ENCODE measurements at regions not wholly inside any gene's neighbourhood (a gene's known extent, or its start where the extent isn't known, plus 50 kb on each side); places are given as distances from the start of the nearest gene placed in this dataset.
"Not testable (repeated sequence)": the region's sequence is repeated elsewhere in the genome, so short reads cannot be mapped to it uniquely, and the experiment has no call there.

GRCh38 chr6:156683821-156684220, 93.4 kb upstream of the ARID1B start:
- H3K9me3 Mint-ChIP-seq = no peaks in the 10 kb centered on the region
- no peak overlapping the region for H3K27ac Mint-ChIP-seq
- peaks cover 19% of the 10 kb centered on the region for H3K27me3 Mint-ChIP-seq (ENCODE audit: low read depth)
- no peak overlapping the region for H3K4me3 Mint-ChIP-seq
- peaks cover 14% of the 10 kb centered on the region for H3K4me1 Mint-ChIP-seq (ENCODE audit: low read depth)
- DNase-seq (ENCODE audit: low spot score) = no peak
- no peaks in the 10 kb centered on the region for H3K36me3 Mint-ChIP-seq (ENCODE audit: low read depth)

- Mint-ChIP-seq H3K36me3 (ENCODE audit: low read depth) (no peaks in the 10 kb centered on the region), H3K9me3 (peaks cover 29% of the 10 kb centered on the region), H3K27me3 (ENCODE audit: low read depth) (peaks cover 8% of the 10 kb centered on the region), H3K27ac (no peak overlapping the region), H3K4me3 (no peak overlapping the region), H3K4me1 (ENCODE audit: low read depth) (no peaks in the 10 kb centered on the region)
- DNase-seq (ENCODE audit: low spot score) = no peak
Observed at GRCh38 chr6:156676721-156677120, 100.5 kb upstream of the ARID1B start.

GRCh38 chr6:156674197-156674596, 103.0 kb upstream of the ARID1B start:
- Mint-ChIP-seq H3K4me3 (no peak overlapping the region), H3K9me3 (peaks cover 29% of the 10 kb centered on the region), H3K4me1 (ENCODE audit: low read depth) (no peaks in the 10 kb centered on the region), H3K27me3 (ENCODE audit: low read depth) (peaks cover 6% of the 10 kb centered on the region), H3K36me3 (ENCODE audit: low read depth) (no peaks in the 10 kb centered on the region), H3K27ac (no peak overlapping the region)
- no peak for DNase-seq (ENCODE audit: low spot score)

GRCh38 chr6:156670097-156670496, 107.1 kb upstream of the ARID1B start:
- H3K27ac Mint-ChIP-seq; H3K4me1 Mint-ChIP-seq (ENCODE audit: low read depth); DNase-seq (ENCODE audit: low spot score); H3K36me3 Mint-ChIP-seq (ENCODE audit: low read depth); H3K4me3 Mint-ChIP-seq: not testable (repeated sequence)
- peaks cover 20% of the 10 kb centered on the region for H3K27me3 Mint-ChIP-seq (ENCODE audit: low read depth)
- H3K9me3 Mint-ChIP-seq = peaks cover 22% of the 10 kb centered on the region

- no peak for DNase-seq (ENCODE audit: low spot score)
- Mint-ChIP-seq H3K27me3 (ENCODE audit: low read depth) (peaks cover 16% of the 10 kb centered on the region), H3K36me3 (ENCODE audit: low read depth) (no peaks in the 10 kb centered on the region), H3K4me1 (ENCODE audit: low read depth) (peaks cover 15% of the 10 kb centered on the region), H3K9me3 (no peaks in the 10 kb centered on the region), H3K27ac (no peak overlapping the region), H3K4me3 (no peak overlapping the region)
Observed at GRCh38 chr6:156662025-156662445, 115.1 kb upstream of the ARID1B start.

- peak overlapping the region; percentile 33 for H3K4me3 Mint-ChIP-seq
- peak overlapping the region; percentile 72 for H3K27ac Mint-ChIP-seq
- no peak for DNase-seq (ENCODE audit: low spot score)
- no peaks in the 10 kb centered on the region for H3K9me3 Mint-ChIP-seq
- H3K36me3 Mint-ChIP-seq (ENCODE audit: low read depth) = no peaks in the 10 kb centered on the region
- H3K27me3 Mint-ChIP-seq (ENCODE audit: low read depth) = peaks cover 7% of the 10 kb centered on the region
- peaks cover 15% of the 10 kb centered on the region for H3K4me1 Mint-ChIP-seq (ENCODE audit: low read depth)
Observed at GRCh38 chr6:156660389-156660788, 116.8 kb upstream of the ARID1B start.

GRCh38 chr6:156659822-156660198, 117.4 kb upstream of the ARID1B start:
- Mint-ChIP-seq H3K9me3 (no peaks in the 10 kb centered on the region), H3K4me1 (ENCODE audit: low read depth) (peaks cover 15% of the 10 kb centered on the region), H3K27ac (no peak overlapping the region), H3K4me3 (no peak overlapping the region), H3K27me3 (ENCODE audit: low read depth) (peaks cover 2% of the 10 kb centered on the region), H3K36me3 (ENCODE audit: low read depth) (no peaks in the 10 kb centered on the region)
- DNase-seq (ENCODE audit: low spot score) = no peak

GRCh38 chr6:156658966-156659821, 118.0 kb upstream of the ARID1B start:
- H3K27ac Mint-ChIP-seq = no peak overlapping the region
- H3K4me1 Mint-ChIP-seq (ENCODE audit: low read depth) = peaks cover 15% of the 10 kb centered on the region
- no peaks in the 10 kb centered on the region for H3K36me3 Mint-ChIP-seq (ENCODE audit: low read depth)
- H3K9me3 Mint-ChIP-seq = no peaks in the 10 kb centered on the region
- H3K27me3 Mint-ChIP-seq (ENCODE audit: low read depth) = peaks cover 1% of the 10 kb centered on the region
- no peak overlapping the region for H3K4me3 Mint-ChIP-seq
- DNase-seq (ENCODE audit: low spot score) = no peak

DNA sequence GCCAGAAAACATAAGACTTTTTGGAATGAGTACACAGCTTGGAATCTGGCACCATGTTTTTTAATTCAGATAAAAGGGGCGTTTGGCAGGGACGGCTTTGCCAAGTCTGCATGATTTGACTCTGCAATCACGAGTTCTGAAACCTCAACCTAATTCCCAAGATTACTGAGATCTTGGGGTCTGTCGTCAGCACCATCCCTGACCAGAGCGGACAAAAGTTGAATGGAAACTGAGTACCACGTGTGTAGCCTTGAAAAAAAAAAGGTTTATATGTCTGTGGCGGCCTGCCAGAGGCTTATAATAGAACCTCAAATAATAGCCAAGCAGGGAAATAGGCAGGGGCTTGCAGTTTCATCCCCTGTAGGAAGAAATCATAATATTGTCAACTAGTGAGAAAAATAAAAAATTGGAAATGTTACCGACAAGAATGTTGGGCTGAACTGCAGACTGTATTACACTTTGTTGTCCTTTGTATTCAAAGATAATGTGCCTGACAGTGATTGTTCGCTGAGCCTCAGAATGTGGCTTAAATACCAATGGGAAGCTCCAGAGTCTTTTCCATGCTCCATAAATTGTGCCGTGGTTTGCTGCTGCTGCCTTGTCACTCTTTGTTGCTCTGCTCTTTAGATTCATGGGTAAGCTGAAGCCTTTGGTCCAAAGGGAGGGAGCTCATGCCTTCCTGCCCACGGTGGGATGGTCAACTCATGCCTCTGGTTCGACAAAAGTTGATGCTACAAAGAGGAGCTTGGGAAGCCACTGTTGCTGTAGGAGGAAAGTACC, 118.8 kb upstream of the ARID1B start:
- Mint-ChIP-seq H3K4me3 (no peak overlapping the region), H3K27me3 (ENCODE audit: low read depth) (peaks cover 3% of the 10 kb centered on the region), H3K27ac (no peak overlapping the region), H3K4me1 (ENCODE audit: low read depth) (peaks cover 15% of the 10 kb centered on the region), H3K36me3 (ENCODE audit: low read depth) (no peaks in the 10 kb centered on the region), H3K9me3 (no peaks in the 10 kb centered on the region)
- DNase-seq (ENCODE audit: low spot score) = no peak

GRCh38 chr6:156657296-156657695, 119.9 kb upstream of the ARID1B start:
- H3K4me1 Mint-ChIP-seq (ENCODE audit: low read depth) = peaks cover 15% of the 10 kb centered on the region
- no peaks in the 10 kb centered on the region for H3K9me3 Mint-ChIP-seq
- DNase-seq (ENCODE audit: low spot score) = no peak
- H3K27me3 Mint-ChIP-seq (ENCODE audit: low read depth) = peaks cover 3% of the 10 kb centered on the region
- H3K36me3 Mint-ChIP-seq (ENCODE audit: low read depth) = no peaks in the 10 kb centered on the region
- no peak overlapping the region for H3K27ac Mint-ChIP-seq
- H3K4me3 Mint-ChIP-seq = no peak overlapping the region

DNA sequence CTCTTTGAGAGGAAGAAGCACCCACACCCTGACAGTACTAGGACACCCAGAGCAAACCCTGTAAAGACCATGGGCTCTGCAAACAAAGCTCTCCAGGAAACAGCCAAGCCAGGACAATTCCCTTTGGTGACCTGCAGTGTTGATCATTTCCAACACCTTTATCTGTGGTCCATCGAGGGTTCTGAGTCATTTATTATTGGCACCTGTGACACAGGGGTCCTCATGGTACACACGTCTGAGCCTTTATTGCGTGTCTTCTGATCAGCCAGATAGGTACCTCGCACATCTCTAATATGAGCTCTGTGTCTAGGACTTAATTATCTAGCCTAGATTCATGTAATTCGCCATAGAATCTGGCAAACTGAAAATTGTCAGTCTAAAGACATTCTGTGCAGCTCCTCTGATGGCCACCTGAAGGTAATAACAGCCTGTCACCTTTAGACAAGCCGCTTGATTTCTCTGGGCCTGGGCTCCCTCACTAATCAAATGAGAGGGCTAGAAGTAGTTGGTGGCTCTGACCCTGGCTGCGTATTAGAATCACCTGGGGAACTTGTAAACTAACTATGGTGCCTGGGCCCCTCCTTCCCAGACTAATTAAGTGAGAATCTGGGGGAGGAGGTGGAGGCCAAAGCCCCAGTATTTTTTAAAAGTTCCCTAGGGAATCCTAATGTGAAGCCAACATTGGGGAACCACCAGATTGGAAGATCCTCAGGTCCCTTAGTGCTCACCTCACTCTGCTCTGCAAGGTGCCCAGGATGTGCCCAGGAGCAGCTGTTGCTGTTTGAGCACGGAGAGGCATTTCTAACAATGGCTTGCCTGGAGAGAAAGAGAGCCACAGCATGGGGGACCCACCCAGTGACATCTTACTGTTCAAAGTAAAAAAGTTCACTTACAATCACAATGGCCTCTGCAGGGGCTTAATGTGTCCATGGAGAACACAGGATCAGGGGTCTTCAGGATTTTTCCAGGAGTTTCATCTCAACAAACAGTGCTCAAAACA, 122.0 kb upstream of the ARID1B start:
- no peaks in the 10 kb centered on the region for H3K36me3 Mint-ChIP-seq (ENCODE audit: low read depth)
- no peak for DNase-seq (ENCODE audit: low spot score)
- H3K27ac Mint-ChIP-seq = no peak overlapping the region
- H3K27me3 Mint-ChIP-seq (ENCODE audit: low read depth) = peaks cover 3% of the 10 kb centered on the region
- H3K4me3 Mint-ChIP-seq = no peak overlapping the region
- H3K9me3 Mint-ChIP-seq = no peaks in the 10 kb centered on the region
- peaks cover 10% of the 10 kb centered on the region for H3K4me1 Mint-ChIP-seq (ENCODE audit: low read depth)

- Mint-ChIP-seq H3K9me3 (no peaks in the 10 kb centered on the region), H3K4me3 (no peak overlapping the region), H3K36me3 (ENCODE audit: low read depth) (no peaks in the 10 kb centered on the region), H3K4me1 (ENCODE audit: low read depth) (peaks cover 7% of the 10 kb centered on the region), H3K27me3 (ENCODE audit: low read depth) (peaks cover 16% of the 10 kb centered on the region), H3K27ac (no peak overlapping the region)
- DNase-seq (ENCODE audit: low spot score) = no peak
Observed at GRCh38 chr6:156652231-156652750, 124.9 kb upstream of the ARID1B start.

DNA sequence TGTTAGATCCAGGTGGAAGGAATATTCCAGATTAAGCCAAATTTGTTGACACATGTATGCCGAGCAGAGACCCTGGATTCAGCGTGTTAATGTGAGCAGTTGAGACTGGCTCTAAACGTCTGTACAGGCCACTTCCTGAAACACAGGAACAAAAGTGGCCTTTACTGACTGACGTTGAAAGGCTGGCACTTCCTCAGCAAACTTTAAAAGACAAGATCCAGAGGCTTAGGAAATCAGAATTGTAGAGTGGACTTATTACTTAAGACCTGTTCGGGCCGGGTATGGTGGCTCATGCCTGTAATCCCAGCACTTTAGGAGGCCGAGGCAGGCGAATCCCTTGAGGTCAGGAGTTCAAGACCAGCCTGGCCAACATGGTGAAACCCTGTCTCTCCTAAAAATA, 125.7 kb upstream of the ARID1B start:
- DNase-seq (ENCODE audit: low spot score) = no peak
- Mint-ChIP-seq H3K9me3 (no peaks in the 10 kb centered on the region), H3K4me3 (no peak overlapping the region), H3K36me3 (ENCODE audit: low read depth) (no peaks in the 10 kb centered on the region), H3K27me3 (ENCODE audit: low read depth) (peaks cover 23% of the 10 kb centered on the region), H3K4me1 (ENCODE audit: low read depth) (peaks cover 7% of the 10 kb centered on the region), H3K27ac (no peak overlapping the region)
